ENCODE measurements at regions not wholly inside any gene's neighbourhood (a gene's known extent, or its start where the extent isn't known, plus 50 kb on each side); places are given as distances from the start of the nearest gene placed in this dataset.

GRCh38 chr5:124522992-124523391 lies 223.4 kb downstream of the ZNF608 start:
- Histone ChIP-seq H3K4me2 (ENCODE audit: insufficient read depth in 1 of 2, low read depth in 2 of 2, low read length in 2 of 2) (no peak overlapping the region), H3K36me3 (ENCODE audit: control insufficient read depth in 2 of 4, insufficient read depth in 4 of 4, low read length in 3 of 4) (no peaks in the 10 kb centered on the region; a peak in 1 of 8 replicates), H2BK120ac (replicated peaks; ENCODE audit: low read depth, low read length) (no peak overlapping the region), H4K8ac (ENCODE audit: extremely low read depth, insufficient read depth, low read length) (no peak overlapping the region), H4K5ac (ENCODE audit: insufficient read length, low read depth, low read length) (no peak overlapping the region), H4K91ac (replicated peaks; ENCODE audit: insufficient read length, low read length) (no peak overlapping the region), H3K23ac (ENCODE audit: insufficient read length) (no peak overlapping the region), H3K27ac (ENCODE audit: low read depth, low read length) (no peak overlapping the region), H4K20me1 (replicated peaks in 1 of 2; ENCODE audit: control insufficient read depth in 1 of 2, insufficient read depth in 2 of 2, low read length in 2 of 2) (no peaks in the 10 kb centered on the region), H2AFZ (ENCODE audit: low read length) (no peak overlapping the region), H3K18ac (ENCODE audit: extremely low read depth, low read length) (no peak overlapping the region), H3K56ac (replicated peaks; ENCODE audit: insufficient read length, low read depth, low read length) (no peak overlapping the region), H3K23me2 (ENCODE audit: low read depth, low read length) (no peaks in the 10 kb centered on the region), H3K9ac (replicated peaks in 1 of 4; ENCODE audit: extremely low read depth in 1 of 4, low read depth in 3 of 4, low read length in 3 of 4) (no peak overlapping the region), H2BK5ac (ENCODE audit: low read depth, low read length) (no peak overlapping the region), H3K4me1 (replicated peaks in 1 of 4; ENCODE audit: control insufficient read depth in 3 of 4, insufficient read depth in 4 of 4, low read length in 3 of 4) (no peaks in the 10 kb centered on the region), H2BK15ac (ENCODE audit: low read length) (no peak overlapping the region), H2BK12ac (ENCODE audit: low read depth, low read length) (no peak overlapping the region), H3K14ac (ENCODE audit: insufficient read length) (no peak overlapping the region), H3K4me3 (ENCODE audit: extremely low read depth in 1 of 4, insufficient read depth in 2 of 4, low read depth in 3 of 4, low read length in 4 of 4) (no peak overlapping the region), H3K27me3 (replicated peaks in 1 of 4; ENCODE audit: control insufficient read depth in 3 of 4, extremely low read depth in 1 of 4, insufficient read depth in 3 of 4, low read length in 3 of 4) (no peaks in the 10 kb centered on the region), H2AK5ac (ENCODE audit: low read depth, low read length) (no peak overlapping the region), H3K79me1 (ENCODE audit: low read depth, low read length) (no peaks in the 10 kb centered on the region), H3K9me3 (ENCODE audit: insufficient read depth in 2 of 2, low read depth in 1 of 2, low read length in 1 of 2) (peaks cover 0 to 2% of the 10 kb centered on the region in 2 experiments; a peak in 2 of 4 replicates), H3K79me2 (ENCODE audit: control insufficient read depth in 1 of 2, insufficient read depth in 2 of 2, low read length in 2 of 2) (no peaks in the 10 kb centered on the region), H2BK20ac (ENCODE audit: low read length) (no peak overlapping the region), H3K4ac (replicated peaks; ENCODE audit: insufficient read length, low read depth, low read length) (no peak overlapping the region)
- POLR2A ChIA-PET (ENCODE audit: partially characterized antibody): no interaction called here
- CTCF ChIA-PET (ENCODE audit: partially characterized antibody): interaction anchor here (1.2 to 1.5 kb wide), 2 partner anchors 9 to 17 kb away, joined by 3 to 4 read pairs; no protein-coding TSS in a partner anchor
- FAIRE-seq (no peak), DNase-seq (ENCODE audit: low read depth in 1 of 2, low spot score in 2 of 2) (no peak)
- 71% methylated on average over 1 of the region's 1 CpG; no CpG with 5 or more reads in 1 of the 2 experiments for WGBS, 2 experiments (ENCODE audit: extremely low coverage in 1 of 2, insufficient coverage in 1 of 2, insufficient read length in 1 of 2, insufficient replicate concordance in 2 of 2, low coverage in 1 of 2, low lambda C conversion rate in 2 of 2, missing lambda C conversion rate in 1 of 2)
- TF ChIP-seq GTF2F1 (IDR thresholded peaks at IDR 0.05; ENCODE audit: borderline replicate concordance, low read depth, low read length) (no peak), FOSL1 (IDR thresholded peaks at IDR 0.05; ENCODE audit: insufficient read depth, low read depth, low read length) (no peak), RBBP5 (IDR thresholded peaks at IDR 0.05; ENCODE audit: borderline replicate concordance, low read depth, low read length) (no peak), SP2 (IDR thresholded peaks at IDR 0.05; ENCODE audit: low read length) (no peak), POLR2AphosphoS5 (IDR thresholded peaks at IDR 0.05; ENCODE audit: low read depth, low read length) (no peak), BACH1 (IDR thresholded peaks at IDR 0.05; ENCODE audit: low read length) (no peak), SIN3A (conservative IDR thresholded peaks at IDR 0.05 in 1 of 2, IDR thresholded peaks at IDR 0.05 in 1 of 2; ENCODE audit: low read depth in 1 of 2, low read length in 2 of 2) (no peak), JUN (IDR thresholded peaks at IDR 0.05; ENCODE audit: low read depth, low read length) (no peak), HDAC6 (IDR thresholded peaks at IDR 0.05; ENCODE audit: low read depth, low read length) (no peak), RNF2 (IDR thresholded peaks at IDR 0.05; ENCODE audit: borderline replicate concordance, low read depth, low read length, missing control alignments, poor library complexity, severe bottlenecking) (no peak), TAF7 (optimal IDR thresholded peaks at IDR 0.05; ENCODE audit: borderline replicate concordance, low read depth, low read length) (no peak), SIRT6 (IDR thresholded peaks at IDR 0.05; ENCODE audit: low read length) (no peak), HDAC2 (IDR thresholded peaks at IDR 0.05; ENCODE audit: borderline replicate concordance in 1 of 2, low read depth in 2 of 2, low read length in 2 of 2) (no peak), CHD2 (IDR thresholded peaks at IDR 0.05; ENCODE audit: low read length) (no peak), EGR1 (IDR thresholded peaks at IDR 0.05; ENCODE audit: borderline replicate concordance, low read depth, low read length) (no peak)

Data from H1 (cell line).